Stimulated activated CD4-positive, alpha-beta T cell treated with anti-CD3 and anti-CD28 coated beads, Interleukin-15, amount 100 ng/mL, for 24 hours (primary cell): ENCODE measurements at regions not wholly inside any gene's neighbourhood (a gene's known extent, or its start where the extent isn't known, plus 50 kb on each side); places are given as distances from the start of the nearest gene placed in this dataset.

Experiments
- DNase-seq: peaks from one replicate; pipeline ENCODE4 v3.0.0-alpha.2; 2020

DNA sequence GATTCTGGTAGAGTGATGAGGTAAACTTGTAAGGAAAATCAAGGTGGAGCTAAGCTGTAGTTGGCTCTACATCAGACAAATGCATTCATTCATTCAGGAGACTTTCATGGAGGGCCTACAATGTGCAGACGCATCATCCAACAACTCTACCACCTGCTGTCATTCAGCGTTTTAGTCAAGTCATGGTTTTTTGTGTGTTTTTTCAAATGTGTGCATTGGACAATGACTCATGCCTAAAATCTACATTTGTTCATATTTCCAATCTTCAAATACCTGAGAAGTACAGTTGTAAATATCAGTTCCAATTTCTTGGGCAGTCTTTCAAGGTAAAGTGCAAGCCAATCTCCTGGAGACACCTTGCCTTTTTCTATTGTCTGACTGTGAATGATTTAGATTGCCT is 108.0 kb upstream of the LGALSL start:
- no peak for DNase-seq

DNA sequence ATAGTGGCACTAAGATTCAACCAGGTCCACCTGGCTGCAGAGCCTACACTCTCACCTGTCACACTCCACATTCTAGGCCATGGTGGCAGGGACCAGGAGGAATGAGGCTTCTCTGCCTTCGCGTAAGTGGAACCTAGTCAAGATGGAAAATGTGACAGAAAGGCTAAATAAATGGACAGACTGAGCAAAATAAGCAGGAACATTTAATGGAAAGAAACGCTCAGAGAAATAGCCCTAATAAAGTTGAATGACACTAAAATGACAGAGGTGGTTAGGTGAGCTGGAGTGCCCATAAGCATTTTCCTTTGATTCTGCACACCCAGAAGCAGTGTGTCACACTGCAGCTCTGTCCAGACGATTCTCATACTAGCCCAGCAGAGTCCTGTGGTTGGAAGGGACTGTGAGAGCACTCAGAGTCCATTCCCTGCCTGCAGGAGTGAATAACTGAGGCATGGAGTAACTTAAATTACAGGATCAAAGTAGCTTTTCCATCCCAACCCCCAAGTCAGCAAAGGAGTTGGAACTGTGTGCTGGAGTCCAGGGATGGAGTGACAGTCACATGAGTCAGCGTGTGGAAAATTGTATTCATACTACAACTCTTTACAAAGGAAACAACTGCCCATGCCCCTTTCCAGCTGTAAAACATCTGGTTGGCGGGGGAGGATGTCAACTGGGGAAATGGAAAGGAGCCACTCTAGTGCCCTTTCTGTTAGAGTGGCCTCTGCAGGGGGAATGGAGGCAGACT is 105.4 kb upstream of the LGALSL start:
- DNase-seq, result no peak

DNA sequence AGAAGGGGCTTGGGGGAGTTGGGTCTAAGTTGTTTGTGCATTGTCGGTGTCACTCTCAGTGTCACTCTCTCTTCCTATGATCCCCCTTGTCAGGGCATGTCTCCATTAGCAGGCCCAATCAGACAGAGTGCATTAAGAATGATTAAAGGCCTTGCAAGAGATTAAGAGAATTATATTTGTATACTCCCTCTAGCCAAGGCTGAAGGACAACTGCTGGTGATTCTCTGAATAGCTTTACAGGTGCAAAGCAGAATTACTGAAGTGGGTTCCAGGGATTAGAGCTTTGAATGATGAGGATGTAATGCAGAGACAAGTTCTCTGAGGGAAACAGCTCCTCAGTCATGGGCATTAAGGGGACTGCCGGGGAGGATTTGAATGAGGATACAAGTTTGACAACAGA is 104.8 kb upstream of the LGALSL start:
- DNase-seq, result no peak

DNA sequence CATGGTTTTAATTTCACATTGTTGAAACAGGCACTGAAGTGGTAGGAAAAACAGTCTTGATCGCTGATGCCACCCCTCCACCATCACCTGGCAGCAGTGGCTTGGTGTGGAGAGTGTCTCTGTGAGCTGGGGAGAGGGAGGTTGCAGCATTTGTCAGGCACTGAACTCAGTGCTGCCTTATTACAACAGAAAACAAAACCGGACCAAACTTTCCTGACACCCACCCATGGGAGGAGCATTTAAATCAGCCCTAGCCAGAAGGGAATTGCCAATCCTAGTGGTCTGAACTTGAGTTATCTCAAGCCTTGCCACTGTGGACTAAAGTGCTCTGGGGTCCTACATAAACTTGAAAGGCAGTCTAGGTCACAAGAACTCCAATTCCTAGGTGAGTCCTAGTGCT is 103.0 kb upstream of the LGALSL start:
- no peak for DNase-seq

DNA sequence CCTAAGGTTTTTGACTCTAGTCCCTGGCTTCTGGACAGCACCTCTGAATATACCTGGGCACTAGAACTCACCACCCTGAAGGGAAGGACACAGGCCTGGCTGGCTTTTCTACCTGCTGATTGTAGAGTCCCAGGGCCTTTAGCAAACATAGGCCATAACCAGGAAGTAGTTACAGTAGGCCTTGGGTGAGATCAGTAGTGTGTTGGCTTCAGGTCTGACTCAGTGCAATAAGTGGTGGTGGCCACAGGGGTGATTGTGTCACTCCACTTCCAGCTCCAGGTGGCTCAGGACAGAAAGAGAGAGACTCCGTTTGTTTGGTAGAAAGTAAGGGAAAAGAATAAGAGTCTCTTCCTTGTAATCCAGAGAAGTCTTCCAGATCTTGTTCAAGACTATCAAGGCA is 101.7 kb upstream of the LGALSL start:
- no peak for DNase-seq

DNA sequence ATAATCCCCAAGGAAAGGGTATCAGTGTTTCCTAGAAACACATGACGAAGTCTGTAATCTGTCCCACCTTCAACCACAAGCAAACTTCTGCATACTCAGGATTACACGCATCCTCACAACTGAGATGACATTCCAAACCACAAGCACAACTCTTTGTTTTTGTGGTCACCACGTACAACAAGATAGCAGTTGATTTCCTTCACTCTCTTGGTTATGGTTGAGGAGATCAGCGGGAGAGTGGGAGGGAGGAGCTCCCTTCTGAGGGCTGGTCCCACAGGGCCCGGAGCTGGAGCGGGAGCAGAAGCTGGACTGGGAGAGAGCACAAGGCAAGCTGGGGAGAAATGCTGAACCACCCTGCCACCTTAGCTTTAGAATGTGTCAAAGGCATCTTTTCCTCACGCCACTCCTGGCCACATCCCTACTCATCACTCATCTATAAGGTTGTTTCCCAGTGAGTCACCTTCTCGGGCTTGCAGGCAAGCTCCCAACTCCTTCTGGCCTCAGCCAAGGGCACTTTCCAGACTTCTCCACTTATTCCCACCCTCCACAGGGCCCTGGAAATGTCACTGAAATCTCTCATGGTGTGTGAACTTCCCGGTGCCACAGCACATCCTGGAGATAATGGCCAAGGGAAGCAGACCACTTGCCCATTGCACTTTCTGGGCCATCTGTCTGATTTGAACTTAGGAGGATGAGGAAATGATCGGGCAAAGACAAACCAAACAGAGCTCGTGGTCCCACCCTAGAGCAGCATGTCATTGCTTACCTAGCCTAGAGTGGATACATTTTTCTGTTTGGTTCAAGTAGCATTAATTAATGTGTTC is 98.9 kb upstream of the LGALSL start:
- DNase-seq, result no peak

DNA sequence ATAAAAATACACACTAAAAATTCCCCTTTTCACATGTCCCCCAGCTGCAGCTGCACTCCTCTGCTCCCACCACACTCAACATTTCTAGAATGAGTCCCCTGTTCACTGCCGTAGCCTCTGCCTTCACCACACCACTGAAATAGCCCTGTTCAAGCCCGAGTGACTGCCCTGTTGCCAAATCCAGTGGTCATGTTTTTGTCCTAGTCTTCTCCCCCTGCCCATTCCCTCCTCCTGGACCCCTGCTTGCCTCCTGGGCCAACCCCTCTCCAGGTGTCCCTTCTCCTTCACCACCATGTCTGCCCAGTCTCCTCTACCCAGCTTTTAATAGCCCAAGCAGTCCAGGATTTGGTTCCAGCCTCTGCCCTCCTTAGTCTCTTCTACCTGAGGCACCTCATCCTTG is 97.1 kb upstream of the LGALSL start:
- no peak for DNase-seq

DNA sequence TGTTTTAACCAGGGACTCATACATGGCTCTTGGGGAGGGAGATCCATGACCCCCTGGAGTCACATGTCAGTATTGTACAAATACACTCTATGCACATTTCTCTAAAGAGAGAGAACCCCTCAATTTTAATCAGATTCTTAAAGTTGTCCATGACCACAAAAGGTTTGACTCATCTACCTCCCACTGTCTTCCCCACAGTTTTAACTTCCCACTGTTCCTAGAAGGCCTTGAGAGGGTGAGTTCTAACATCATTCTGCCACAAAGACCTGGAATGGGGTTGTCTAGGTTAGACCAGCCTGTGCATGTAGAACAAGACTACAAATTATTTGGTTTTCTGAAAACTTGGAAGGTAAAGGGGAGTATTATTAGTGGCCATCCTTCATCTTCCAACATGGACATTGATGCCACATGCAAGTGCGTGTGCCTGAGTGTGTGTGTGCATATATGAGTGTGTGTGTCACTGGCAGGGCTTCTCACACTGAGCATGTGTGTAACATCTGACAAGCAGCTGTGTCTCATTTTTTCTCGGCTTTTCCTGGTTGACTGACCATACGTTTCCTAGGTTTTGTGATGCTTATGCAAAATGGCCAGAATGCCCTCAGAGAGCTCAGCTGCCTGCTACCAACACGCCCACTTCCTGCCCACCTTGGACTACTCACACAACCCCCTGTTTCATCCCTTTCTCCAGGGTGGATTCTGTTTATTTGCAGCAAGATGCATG is 94.6 kb upstream of the LGALSL start:
- DNase-seq, result no peak

DNA sequence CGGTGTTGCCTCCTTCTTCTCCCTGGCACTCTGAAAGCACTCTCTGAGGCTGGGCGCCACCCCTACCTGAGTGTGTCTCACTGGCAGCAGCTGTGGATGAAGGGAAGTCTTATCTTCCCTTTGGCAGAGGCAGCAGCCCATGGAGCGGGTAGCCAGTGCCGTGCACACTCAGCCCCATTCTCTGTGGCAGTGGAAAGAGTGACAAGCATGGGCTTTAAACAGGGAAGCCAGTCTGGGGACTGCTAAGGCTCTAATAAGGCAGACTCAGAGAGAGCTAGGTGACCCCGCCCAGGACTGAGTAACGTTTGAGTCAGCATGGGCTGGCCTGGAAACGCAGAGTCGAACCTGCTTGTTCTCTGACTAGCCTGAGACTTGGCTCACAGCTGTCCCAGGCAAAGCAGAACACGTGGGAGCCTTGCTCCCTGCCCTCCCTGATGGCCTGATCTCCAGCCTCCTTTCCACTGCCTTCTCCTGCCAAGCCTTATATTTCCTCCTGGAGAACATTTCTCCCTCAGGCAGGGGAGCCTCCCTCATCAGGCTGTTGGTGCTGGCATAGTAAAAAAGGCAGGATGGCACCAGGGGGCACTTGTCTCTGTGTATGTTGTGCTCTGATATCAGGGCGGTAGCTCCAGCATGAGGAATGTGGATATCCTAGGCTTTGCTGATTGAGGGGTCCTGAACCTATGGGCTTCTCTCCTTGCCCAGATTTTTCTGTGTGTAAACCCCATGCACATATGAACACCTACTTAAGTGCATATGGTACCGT is 93.9 kb upstream of the LGALSL start:
- DNase-seq, result peak; percentile 83

DNA sequence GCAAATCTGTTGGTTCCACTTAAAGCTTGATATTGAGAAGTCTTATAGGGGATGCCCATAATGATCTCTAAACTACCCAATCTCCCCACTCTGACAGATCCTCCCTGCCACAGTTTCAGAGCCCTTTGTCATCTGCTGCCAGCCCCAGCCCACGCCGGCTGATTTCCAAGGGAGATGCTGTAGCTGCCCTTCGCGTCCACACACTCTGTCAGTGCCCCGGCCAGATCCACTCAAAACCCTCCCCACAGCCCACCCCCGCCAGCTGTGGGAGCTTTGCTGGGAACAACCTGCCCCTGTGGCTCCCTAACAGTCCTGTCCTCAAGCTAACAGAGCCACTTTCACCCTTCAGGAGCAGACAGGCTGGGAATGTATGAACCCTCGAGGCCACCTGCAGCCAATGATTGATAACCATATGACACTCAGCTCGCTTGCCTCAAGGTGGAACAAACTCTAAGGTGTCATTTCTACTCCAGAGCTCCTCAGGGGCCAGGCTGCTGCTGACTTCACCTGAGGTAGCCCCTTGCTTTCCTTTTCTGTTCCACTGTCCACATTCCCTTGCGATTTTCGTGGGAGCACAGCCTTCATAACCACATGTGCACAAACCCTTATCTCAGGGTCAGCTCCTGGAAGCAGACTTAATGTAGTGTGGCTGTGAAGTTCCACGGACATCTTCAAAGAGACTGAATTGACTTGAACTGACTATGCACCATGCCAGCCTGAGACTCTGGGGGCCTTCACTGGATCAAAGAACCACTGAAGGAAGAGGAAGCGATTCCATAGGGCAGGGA is 92.6 kb upstream of the LGALSL start:
- no peak for DNase-seq

DNA sequence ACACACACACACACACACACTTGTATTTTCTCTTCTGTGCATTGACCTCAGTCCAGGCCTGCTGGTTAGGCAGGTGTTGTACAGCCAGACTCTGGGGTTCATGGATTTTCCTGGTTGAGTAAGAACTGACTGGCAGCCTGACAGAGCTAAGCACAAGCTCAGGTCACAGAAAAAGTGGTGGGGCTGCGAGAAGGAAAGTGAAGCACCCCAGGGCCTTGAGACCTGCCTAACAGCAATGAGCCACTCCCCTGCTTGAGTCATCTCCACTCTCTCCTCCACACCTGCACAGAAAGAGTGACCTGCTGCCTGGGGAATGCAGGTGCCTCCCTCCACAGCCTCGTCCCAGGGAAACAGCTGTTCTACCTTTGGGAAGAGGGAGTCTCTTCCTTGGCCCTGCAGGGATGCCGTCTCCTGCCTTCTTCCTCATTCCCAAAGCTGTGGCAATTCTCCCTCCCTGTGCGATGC is 91.4 kb upstream of the LGALSL start:
- DNase-seq, result no peak

DNA sequence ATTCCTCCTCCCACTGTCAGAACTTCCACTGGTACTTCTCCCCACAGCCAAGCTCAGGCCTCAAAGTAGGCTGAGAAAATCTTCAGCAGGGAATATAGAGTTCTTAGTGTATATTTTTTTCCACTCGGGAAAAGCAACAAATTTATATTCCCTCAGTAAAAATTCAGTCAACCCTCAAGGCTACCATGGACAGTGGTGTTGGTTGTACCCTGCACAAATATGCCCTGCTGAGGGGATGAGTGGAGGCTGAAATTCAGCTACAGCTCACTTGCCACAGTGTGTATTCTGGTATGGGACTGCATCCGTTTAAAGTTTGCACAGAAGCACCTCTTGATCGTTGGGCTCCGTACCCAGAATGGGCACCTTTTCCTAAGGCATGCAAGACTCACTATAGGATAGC is 90.8 kb upstream of the LGALSL start:
- DNase-seq, result no peak

DNA sequence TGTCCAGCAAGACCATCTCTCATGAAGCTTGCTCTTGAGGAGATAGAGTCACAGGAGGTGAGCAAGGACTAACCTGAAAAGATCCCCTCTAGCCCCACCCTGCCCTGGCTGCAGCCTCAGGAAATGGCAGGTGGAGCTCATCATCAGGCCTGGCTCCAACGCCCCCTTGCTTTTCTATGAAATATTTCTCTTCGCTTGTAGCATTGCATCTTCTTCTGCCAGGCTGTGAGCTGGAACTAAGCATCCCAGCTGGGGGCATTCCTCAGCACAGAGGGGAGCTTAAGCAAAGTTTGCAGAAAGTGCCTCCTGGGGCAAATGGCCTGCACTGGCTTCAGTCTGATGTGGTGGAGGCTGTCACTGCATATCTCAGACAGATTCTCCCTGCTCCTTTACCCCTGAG is 90.1 kb upstream of the LGALSL start:
- no peak for DNase-seq

DNA sequence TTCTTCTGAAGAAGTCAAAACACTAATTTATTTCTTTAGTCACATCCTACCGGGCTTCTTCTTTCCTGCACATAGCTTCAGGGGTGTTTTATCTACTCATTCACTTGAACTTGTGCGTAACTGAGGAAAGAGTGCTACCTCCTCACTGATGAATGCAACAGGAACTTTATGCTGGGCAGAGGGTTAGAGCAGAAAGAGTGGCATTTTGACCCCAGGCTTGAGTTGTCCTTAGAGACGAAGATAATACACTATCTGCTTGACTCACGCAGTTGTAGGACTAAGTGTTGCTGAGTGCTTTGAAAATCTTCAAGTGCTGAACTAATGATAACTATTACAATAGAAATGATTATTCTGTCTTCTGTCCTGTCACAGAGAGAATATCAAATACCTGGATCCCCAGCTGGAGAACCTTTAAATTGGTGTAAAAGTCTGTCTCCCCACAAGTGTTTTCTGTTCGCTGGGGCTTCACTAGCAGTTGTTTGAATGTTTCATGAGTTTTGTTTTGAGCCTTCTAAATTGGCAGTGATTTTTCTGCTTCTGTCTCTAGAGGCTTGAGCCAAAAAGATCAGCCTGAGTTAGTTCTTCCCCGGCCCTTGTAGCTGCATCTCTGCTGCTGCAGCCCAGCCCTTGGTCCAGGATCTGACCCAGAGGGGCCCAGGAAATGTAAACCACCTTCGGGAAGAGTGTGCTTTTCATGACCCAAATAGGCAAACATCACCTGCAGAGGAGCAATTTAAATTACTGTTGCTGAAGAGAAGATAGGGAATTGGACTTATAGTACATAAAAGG is 86.3 kb upstream of the LGALSL start:
- no peak for DNase-seq

DNA sequence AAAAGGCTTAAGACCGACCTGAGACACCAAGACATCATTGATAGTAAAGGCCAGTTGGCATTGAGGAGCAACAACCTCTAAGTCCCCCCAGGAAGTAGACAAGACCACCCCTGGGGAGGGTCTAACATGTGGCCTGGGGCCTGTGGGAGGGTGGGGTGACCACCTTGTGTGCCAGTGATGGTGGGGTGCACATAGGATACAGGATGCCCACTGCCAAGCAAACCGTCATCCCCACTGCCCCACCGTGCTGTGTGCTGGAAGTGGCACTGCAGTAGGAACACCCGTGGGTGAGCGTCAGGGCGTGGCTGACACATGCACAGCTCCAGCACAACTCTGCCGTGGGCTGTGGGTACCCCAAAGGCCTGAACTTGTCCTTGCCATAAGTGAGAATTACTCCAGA is 84.3 kb upstream of the LGALSL start:
- DNase-seq, result no peak

DNA sequence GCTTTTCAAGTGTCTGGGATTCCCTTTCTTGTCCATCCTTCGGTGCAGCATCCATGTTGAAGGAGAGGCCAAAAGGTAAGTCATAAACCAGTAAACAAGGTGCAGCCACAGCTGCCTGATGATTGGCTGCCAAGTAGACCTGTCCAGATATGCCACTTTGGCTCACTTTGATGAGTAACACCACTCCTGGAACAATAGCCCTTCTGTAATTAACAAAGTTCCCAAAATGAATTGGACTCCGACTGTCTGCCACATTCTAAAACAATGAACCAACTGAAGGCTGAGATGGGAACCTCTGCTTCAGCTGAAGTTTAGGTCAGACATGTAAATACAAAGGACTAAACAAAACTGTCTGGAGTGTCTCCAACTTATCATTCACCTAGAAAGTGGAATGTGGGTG is 82.2 kb upstream of the LGALSL start:
- DNase-seq, result no peak

DNA sequence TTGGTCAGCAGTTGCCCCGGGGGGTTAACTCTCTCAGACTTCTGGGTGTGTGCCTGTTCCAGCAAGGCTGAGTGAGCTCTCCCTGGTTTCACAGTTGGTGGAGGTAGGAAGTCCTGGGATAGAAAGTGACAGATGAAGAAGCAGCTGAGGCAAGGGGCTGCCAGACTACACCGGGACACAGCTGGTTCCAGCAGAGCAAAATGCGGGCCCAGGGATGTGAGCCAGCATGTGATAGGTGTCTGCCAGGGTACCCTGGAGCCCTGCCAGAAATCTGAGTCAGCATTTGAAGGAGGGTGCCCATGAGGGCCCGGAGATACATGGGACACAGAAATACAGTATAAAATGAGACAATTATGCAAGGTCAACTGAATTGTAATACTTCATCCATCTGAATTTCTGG is 79.3 kb upstream of the LGALSL start:
- no peak for DNase-seq

DNA sequence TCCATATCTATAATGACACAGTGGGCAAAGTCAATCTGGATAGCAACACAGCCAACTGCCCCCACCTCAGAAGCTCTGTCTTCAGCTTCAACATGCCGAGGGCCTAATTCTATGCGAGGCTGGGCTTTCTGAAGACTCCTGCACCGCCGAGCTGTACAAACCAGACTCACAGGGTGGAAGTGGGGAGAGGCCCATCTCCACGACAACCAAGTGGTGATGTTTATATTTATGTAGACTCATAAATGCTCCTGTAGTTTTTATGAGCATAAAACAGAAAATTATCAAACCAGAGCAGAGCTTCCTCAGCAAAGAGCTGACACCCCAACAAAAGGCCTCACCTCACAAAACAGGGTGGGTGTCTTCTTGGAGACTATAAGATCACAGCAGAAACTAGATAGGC is 77.0 kb upstream of the LGALSL start:
- no peak for DNase-seq

DNA sequence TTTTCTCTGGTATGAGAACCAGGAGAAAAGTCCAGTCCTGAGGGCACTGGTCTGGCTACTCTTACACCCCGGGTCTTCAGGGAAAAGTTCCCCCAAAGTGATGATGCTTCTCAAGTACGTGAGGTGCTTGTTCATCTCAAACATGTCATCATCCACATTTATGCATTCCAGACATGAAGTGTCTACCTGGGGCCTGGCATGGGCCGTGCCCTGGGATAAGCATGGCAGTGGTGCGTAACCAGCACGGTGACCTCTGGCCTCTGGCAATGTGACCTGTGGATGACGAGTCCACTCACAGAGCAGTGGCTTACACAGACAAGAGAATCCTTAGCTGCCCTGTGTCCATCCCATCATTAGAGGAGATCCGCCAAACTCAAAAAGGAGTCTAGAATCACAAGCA is 74.8 kb upstream of the LGALSL start:
- no peak for DNase-seq

DNA sequence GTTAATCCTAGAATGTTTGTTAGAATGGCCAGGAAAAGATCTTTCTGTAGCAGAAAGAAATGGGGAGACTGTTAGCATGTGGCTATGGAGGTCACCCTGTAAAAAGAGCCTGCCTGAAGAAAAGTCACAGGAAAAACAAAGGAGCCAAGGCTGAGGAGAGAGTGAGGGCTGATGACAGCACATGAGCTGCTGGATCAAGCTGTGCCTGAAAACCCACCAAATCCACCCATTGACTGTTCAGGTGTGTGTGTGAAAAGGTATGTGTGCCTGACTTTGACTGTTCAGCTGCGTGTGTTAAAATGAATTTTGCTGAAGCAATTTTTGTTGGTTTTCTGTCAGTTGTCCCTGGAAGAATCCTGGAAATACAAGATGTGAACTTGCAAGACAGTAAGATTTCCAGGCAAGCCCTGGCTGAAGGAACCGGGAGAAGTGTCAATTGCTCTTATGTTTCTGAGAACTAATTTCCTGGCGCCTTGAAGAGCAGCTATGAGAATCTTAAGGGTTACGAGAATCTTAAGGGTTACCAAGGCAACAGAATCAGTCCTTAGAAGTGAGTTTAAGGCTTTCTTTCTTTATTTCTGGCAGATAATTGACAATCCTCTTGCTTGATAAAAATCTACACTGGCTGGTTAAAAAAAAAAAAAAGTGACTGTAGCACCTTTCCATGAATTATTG is 73.0 kb upstream of the LGALSL start:
- DNase-seq, result no peak
